HG02763 (cell line): ENCODE measurements at regions not wholly inside any gene's neighbourhood (a gene's known extent, or its start where the extent isn't known, plus 50 kb on each side); places are given as distances from the start of the nearest gene placed in this dataset.

ENCODE experiments used
- ATAC-seq: cut with Tn5 transposase; IDR thresholded peaks from one replicate; pipeline ENCODE4 v1.9.1; 2021; ENCODE audit warnings: mild to moderate bottlenecking, moderate library complexity; ENCODE audit not compliant: unreplicated experiment

GRCh38 chr3:189041482-189042090 lies 130.2 kb upstream of the TPRG1 start:
- ATAC-seq, result peak; percentile 92

GRCh38 chr3:189042832-189043231 lies 128.9 kb upstream of the TPRG1 start:
- ATAC-seq, result no peak

GRCh38 chr3:189049458-189050236 lies 122.1 kb upstream of the TPRG1 start:
- no peak for ATAC-seq

- ATAC-seq, result no peak
These were observed 118.4 kb upstream of the TPRG1 start for GRCh38 chr3:189053322-189053721.

- no peak for ATAC-seq
These were observed 115.0 kb upstream of the TPRG1 start for GRCh38 chr3:189056646-189057335.

GRCh38 chr3:189057369-189057768 lies 114.4 kb upstream of the TPRG1 start:
- no peak for ATAC-seq

- no peak for ATAC-seq
These were observed 113.7 kb upstream of the TPRG1 start for GRCh38 chr3:189058071-189058470.

GRCh38 chr3:189070965-189071364 lies 100.8 kb upstream of the TPRG1 start:
- no peak for ATAC-seq

- no peak for ATAC-seq
These were observed 100.3 kb upstream of the TPRG1 start for GRCh38 chr3:189071446-189071845.

- ATAC-seq, result no peak
These were observed 95.3 kb upstream of the TPRG1 start for GRCh38 chr3:189076449-189076848.

- no peak for ATAC-seq
These were observed 91.0 kb upstream of the TPRG1 start for GRCh38 chr3:189080745-189081144.

GRCh38 chr3:189082666-189083427 lies 88.9 kb upstream of the TPRG1 start:
- no peak for ATAC-seq

GRCh38 chr3:189084620-189085019 lies 87.2 kb upstream of the TPRG1 start:
- no peak for ATAC-seq

GRCh38 chr3:189092547-189092946 lies 79.2 kb upstream of the TPRG1 start:
- no peak for ATAC-seq

- no peak for ATAC-seq
These were observed 77.2 kb upstream of the TPRG1 start for GRCh38 chr3:189094539-189094938.

- ATAC-seq, result no peak
These were observed 75.7 kb upstream of the TPRG1 start for GRCh38 chr3:189096092-189096491.

- no peak for ATAC-seq
These were observed 72.7 kb upstream of the TPRG1 start for GRCh38 chr3:189099031-189099471.

GRCh38 chr3:189099505-189100290 lies 72.1 kb upstream of the TPRG1 start:
- no peak for ATAC-seq

- ATAC-seq, result no peak
These were observed 70.9 kb upstream of the TPRG1 start for GRCh38 chr3:189100866-189101265.

- ATAC-seq, result no peak
These were observed 70.2 kb upstream of the TPRG1 start for GRCh38 chr3:189101594-189101993.
